H9 (cell line): ENCODE measurements at regions not wholly inside any gene's neighbourhood (a gene's known extent, or its start where the extent isn't known, plus 50 kb on each side); places are given as distances from the start of the nearest gene placed in this dataset.

Experiments
- DNase-seq: peaks from one replicate; pipeline ENCODE4 v3.0.0-alpha.2; 2017
- H2AFZ ChIP-seq: one replicate; pipeline ENCODE4 v1.6.1; 2013; ENCODE audit warnings: mild to moderate bottlenecking, low read length, control low read depth, moderate library complexity
- H2AK5ac ChIP-seq: 2 replicates; pipeline ENCODE4 v1.6.1; 2013; ENCODE audit warnings: low read length, control low read depth, mixed read lengths; ENCODE audit not compliant: insufficient read length
- H2BK120ac ChIP-seq: one replicate; pipeline ENCODE4 v1.6.1; 2013; ENCODE audit warnings: low read depth, mild to moderate bottlenecking, low read length, control low read depth, inconsistent platforms; ENCODE audit not compliant: poor library complexity, severe bottlenecking
- H2BK12ac ChIP-seq: 2 replicates; pipeline ENCODE4 v1.6.1; 2013; ENCODE audit warnings: low read length, control low read depth, mixed read lengths, low read depth; ENCODE audit not compliant: insufficient read length
- H2BK15ac ChIP-seq: 2 replicates; pipeline ENCODE4 v1.6.1; 2013; ENCODE audit warnings: low read depth, low read length, control low read depth
- H2BK20ac ChIP-seq: one replicate; pipeline ENCODE4 v1.6.1; 2013; ENCODE audit warnings: low read depth, mild to moderate bottlenecking, low read length, control low read depth, inconsistent platforms; ENCODE audit not compliant: poor library complexity, severe bottlenecking
- H2BK5ac ChIP-seq: 2 replicates; pipeline ENCODE4 v1.6.1; 2013; ENCODE audit warnings: low read length, control low read depth, mixed read lengths; ENCODE audit not compliant: insufficient read length
- H3K14ac ChIP-seq: 2 replicates; pipeline ENCODE4 v1.6.1; 2013; ENCODE audit warnings: low read length, control low read depth; ENCODE audit not compliant: insufficient read depth
- H3K18ac ChIP-seq: 2 replicates; pipeline ENCODE4 v1.6.1; 2013; ENCODE audit warnings: low read depth, mild to moderate bottlenecking, mixed read lengths, low read length, control low read depth; ENCODE audit not compliant: insufficient read length
- H3K23ac ChIP-seq: 2 replicates; pipeline ENCODE4 v1.6.1; 2013; ENCODE audit warnings: low read length, control low read depth, mixed read lengths, low read depth; ENCODE audit not compliant: insufficient read length
- H3K23me2 ChIP-seq: 2 replicates; pipeline ENCODE4 v1.6.1; 2013; ENCODE audit warnings: low read depth, mild to moderate bottlenecking, mixed read lengths, low read length, control low read depth; ENCODE audit not compliant: insufficient read length, poor library complexity, severe bottlenecking
- H3K27ac ChIP-seq: 2 replicates; pipeline ENCODE4 v1.5.1; 2013; ENCODE audit warnings: low read length, control low read depth, mixed read lengths, low read depth; ENCODE audit not compliant: insufficient read length
- H3K27me3 ChIP-seq: 2 replicates; pipeline ENCODE4 v1.6.1; 2013; ENCODE audit warnings: low read length, control low read depth, inconsistent platforms; ENCODE audit not compliant: insufficient read depth
- H3K4ac ChIP-seq: 2 replicates; pipeline ENCODE4 v1.6.1; 2013; ENCODE audit warnings: low read depth, mild to moderate bottlenecking, control low read depth, inconsistent platforms, low read length, moderate library complexity
- H3K4me1 ChIP-seq: 2 replicates; pipeline ENCODE4 v1.6.1; 2013; ENCODE audit warnings: low read length, control low read depth, inconsistent platforms; ENCODE audit not compliant: insufficient read depth
- H3K4me2 ChIP-seq: 2 replicates; pipeline ENCODE4 v1.6.1; 2013; ENCODE audit warnings: low read length, control low read depth, mixed read lengths; ENCODE audit not compliant: insufficient read length, insufficient read depth
- H3K56ac ChIP-seq: 2 replicates; pipeline ENCODE4 v1.6.1; 2013; ENCODE audit warnings: low read depth, mild to moderate bottlenecking, mixed read lengths, low read length, control low read depth; ENCODE audit not compliant: insufficient read length
- H3K79me1 ChIP-seq: 2 replicates; pipeline ENCODE4 v1.6.1; 2013; ENCODE audit warnings: low read depth, mild to moderate bottlenecking, moderate library complexity, low read length, control low read depth, inconsistent platforms; ENCODE audit not compliant: insufficient read depth, poor library complexity, severe bottlenecking
- H3K79me2 ChIP-seq: 2 replicates; pipeline ENCODE4 v1.6.1; 2013; ENCODE audit warnings: low read length, control low read depth, inconsistent platforms; ENCODE audit not compliant: insufficient read depth
- H3K9ac ChIP-seq: 2 replicates; pipeline ENCODE4 v1.6.1; 2013; ENCODE audit warnings: low read length, control low read depth, mixed read lengths; ENCODE audit not compliant: insufficient read length; ENCODE audit errors: extremely low read depth
- H3K9me3 ChIP-seq: one replicate; pipeline ENCODE4 v1.6.1; 2013; ENCODE audit warnings: low read depth, low read length, inconsistent platforms; ENCODE audit not compliant: control insufficient read depth
- H3T11ph ChIP-seq: one replicate; pipeline ENCODE4 v1.6.1; 2013; ENCODE audit warnings: mild to moderate bottlenecking, low read length, control low read depth, inconsistent platforms
- H4K20me1 ChIP-seq: one replicate; pipeline ENCODE4 v1.6.1; 2013; ENCODE audit not compliant: control insufficient read depth, insufficient read length, insufficient read depth
- H4K5ac ChIP-seq: 2 replicates; pipeline ENCODE4 v1.6.1; 2013; ENCODE audit warnings: low read depth, mild to moderate bottlenecking, mixed read lengths, low read length, control low read depth; ENCODE audit not compliant: insufficient read length
- H4K8ac ChIP-seq: replicated peaks from 2 replicates; pipeline ENCODE4 v1.6.1; 2013; ENCODE audit warnings: low read length, control low read depth, mixed read lengths, low read depth; ENCODE audit not compliant: insufficient read length
- H4K91ac ChIP-seq: 2 replicates; pipeline ENCODE4 v1.6.1; 2013; ENCODE audit warnings: low read depth, mild to moderate bottlenecking, moderate library complexity, mixed read lengths, low read length, control low read depth; ENCODE audit not compliant: insufficient read length
- H3K27ac Mint-ChIP-seq, 3 experiments: 2 replicates in 2 of 3; 3 replicates in 1 of 3; pipeline ENCODE4 v1.8.0; 2020 to 2021; ENCODE audit warnings: mixed read lengths in 3 of 3, mild to moderate bottlenecking in 1 of 3, moderate library complexity in 1 of 3
- H3K27me3 Mint-ChIP-seq: 2 replicates; pipeline ENCODE4 v1.8.0; 2021; ENCODE audit warnings: low read depth, mild to moderate bottlenecking, moderate library complexity, mixed read lengths
- H3K36me3 Mint-ChIP-seq, 3 experiments: 2 replicates in 2 of 3; 3 replicates in 1 of 3; pipeline ENCODE4 v1.8.0; 2020 to 2021; ENCODE audit warnings: low read depth in 3 of 3, mixed read lengths in 3 of 3; ENCODE audit not compliant: insufficient read depth in 1 of 3
- H3K4me1 Mint-ChIP-seq, 2 experiments: 2 replicates each; pipeline ENCODE4 v1.8.0; 2020; ENCODE audit warnings: mixed read lengths in 2 of 2
- H3K4me3 Mint-ChIP-seq, 2 experiments: 2 replicates in 1 of 2; 3 replicates in 1 of 2; pipeline ENCODE4 v1.8.0; 2020 to 2021; ENCODE audit warnings: mild to moderate bottlenecking in 2 of 2, mixed read lengths in 2 of 2, moderate library complexity in 1 of 2
- H3K9me3 Mint-ChIP-seq, 2 experiments: 2 replicates in 1 of 2; 3 replicates in 1 of 2; pipeline ENCODE4 v1.8.0; 2020; ENCODE audit warnings: mild to moderate bottlenecking in 2 of 2, mixed read lengths in 2 of 2, moderate library complexity in 1 of 2
- WGBS: extraction: QIAGEN DNeasy Blood & Tissue Kit; methylation state at CpG from one replicate; pipeline ENCODE4 v1.1.7; 2013; ENCODE audit warnings: missing lambda C conversion rate, low lambda C conversion rate, mixed read lengths; ENCODE audit not compliant: insufficient read length; ENCODE audit errors: extremely low coverage; 5-methylcytosine and 5-hydroxymethylcytosine counted together
- TF ChIP-seq, protein P1 (sequence below): fragments of 200-600 bp; sonication (generic); conservative IDR thresholded peaks from 3 replicates; pipeline ENCODE4 v1.8.0; 2021; ENCODE audit warnings: antibody characterized with exemption, mild to moderate bottlenecking

- no peak overlapping the region for H2BK120ac ChIP-seq
- TF ChIP-seq, protein P1, sequence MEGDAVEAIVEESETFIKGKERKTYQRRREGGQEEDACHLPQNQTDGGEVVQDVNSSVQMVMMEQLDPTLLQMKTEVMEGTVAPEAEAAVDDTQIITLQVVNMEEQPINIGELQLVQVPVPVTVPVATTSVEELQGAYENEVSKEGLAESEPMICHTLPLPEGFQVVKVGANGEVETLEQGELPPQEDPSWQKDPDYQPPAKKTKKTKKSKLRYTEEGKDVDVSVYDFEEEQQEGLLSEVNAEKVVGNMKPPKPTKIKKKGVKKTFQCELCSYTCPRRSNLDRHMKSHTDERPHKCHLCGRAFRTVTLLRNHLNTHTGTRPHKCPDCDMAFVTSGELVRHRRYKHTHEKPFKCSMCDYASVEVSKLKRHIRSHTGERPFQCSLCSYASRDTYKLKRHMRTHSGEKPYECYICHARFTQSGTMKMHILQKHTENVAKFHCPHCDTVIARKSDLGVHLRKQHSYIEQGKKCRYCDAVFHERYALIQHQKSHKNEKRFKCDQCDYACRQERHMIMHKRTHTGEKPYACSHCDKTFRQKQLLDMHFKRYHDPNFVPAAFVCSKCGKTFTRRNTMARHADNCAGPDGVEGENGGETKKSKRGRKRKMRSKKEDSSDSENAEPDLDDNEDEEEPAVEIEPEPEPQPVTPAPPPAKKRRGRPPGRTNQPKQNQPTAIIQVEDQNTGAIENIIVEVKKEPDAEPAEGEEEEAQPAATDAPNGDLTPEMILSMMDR: no peak
- H4K20me1 ChIP-seq: no peaks in the 10 kb centered on the region
- no peak overlapping the region for H3K4ac ChIP-seq
- H2BK15ac ChIP-seq: no peak overlapping the region
- H2AFZ ChIP-seq: no peak overlapping the region
- H3K18ac ChIP-seq: no peak overlapping the region
- no peak overlapping the region for H2AK5ac ChIP-seq
- no peak overlapping the region for H3T11ph ChIP-seq
- no peak overlapping the region for H3K56ac ChIP-seq
- Mint-ChIP-seq H3K9me3 (no peaks in the 10 kb centered on the region), H3K4me3 (no peak overlapping the region), H3K36me3 (no peaks in the 10 kb centered on the region), H3K4me1 (peaks cover 6 to 7% of the 10 kb centered on the region in 2 experiments), H3K27ac (no peak overlapping the region; a peak in 1 of 7 replicates), H3K27me3 (peaks cover 67% of the 10 kb centered on the region)
- H3K9ac ChIP-seq: no peak overlapping the region
- no peak overlapping the region for H3K4me2 ChIP-seq
- no peak for DNase-seq
- WGBS: no CpG with 5 or more reads among the region's 6 CpGs
- H3K23me2 ChIP-seq: no peaks in the 10 kb centered on the region
- no peak overlapping the region for H4K5ac ChIP-seq
- H3K27ac ChIP-seq: no peak overlapping the region
- no peaks in the 10 kb centered on the region for H3K4me1 ChIP-seq
- no peak overlapping the region for H3K23ac ChIP-seq
- no peaks in the 10 kb centered on the region for H3K9me3 ChIP-seq
- H3K79me1 ChIP-seq: no peaks in the 10 kb centered on the region
- no peaks in the 10 kb centered on the region for H3K27me3 ChIP-seq
- no peak overlapping the region for H2BK12ac ChIP-seq
- no peak overlapping the region for H2BK5ac ChIP-seq
- no peak overlapping the region for H4K91ac ChIP-seq
- H2BK20ac ChIP-seq: no peak overlapping the region
- H3K79me2 ChIP-seq: no peaks in the 10 kb centered on the region
- H3K14ac ChIP-seq: no peak overlapping the region
- H4K8ac ChIP-seq: no peak overlapping the region
These were observed 389.4 kb upstream of the AUTS2 start for GRCh38 chr7:69208848-69209247.
